Stromal cell of bone marrow (primary cell): ENCODE measurements at regions not wholly inside any gene's neighbourhood (a gene's known extent, or its start where the extent isn't known, plus 50 kb on each side); places are given as distances from the start of the nearest gene placed in this dataset.
"Not testable (repeated sequence)": the region's sequence is repeated elsewhere in the genome, so short reads cannot be mapped to it uniquely, and the experiment has no call there.

Source experiments
- DNase-seq: peaks from one replicate; pipeline ENCODE4 v3.0.0-alpha.2; 2012; ENCODE audit warnings: low read depth

GRCh38 chr9:21533597-21533996 is 51.5 kb upstream of the IFNE start:
- DNase-seq = no peak

GRCh38 chr9:21535396-21535795 is 53.3 kb upstream of the IFNE start:
- no peak for DNase-seq

GRCh38 chr9:21542787-21543186 is 60.7 kb upstream of the IFNE start:
- DNase-seq = no peak

GRCh38 chr9:21543187-21543586 is 61.1 kb upstream of the IFNE start:
- DNase-seq = no peak

GRCh38 chr9:21543816-21544215 is 61.7 kb upstream of the IFNE start:
- not testable (repeated sequence) for DNase-seq

GRCh38 chr9:21546949-21547348 is 64.8 kb upstream of the IFNE start:
- no peak for DNase-seq

GRCh38 chr9:21549251-21549765 is 67.2 kb upstream of the IFNE start:
- DNase-seq = peak; percentile 95

GRCh38 chr9:21549890-21550289 is 67.8 kb upstream of the IFNE start:
- DNase-seq = no peak

GRCh38 chr9:21550392-21550791 is 68.3 kb upstream of the IFNE start:
- DNase-seq = no peak

GRCh38 chr9:21551401-21551800 is 69.3 kb upstream of the IFNE start:
- no peak for DNase-seq

- no peak for DNase-seq
These were observed 70.4 kb upstream of the IFNE start for GRCh38 chr9:21552244-21553170.

- DNase-seq = no peak
These were observed 71.3 kb upstream of the IFNE start for GRCh38 chr9:21553441-21553840.

- DNase-seq = no peak
These were observed 72.7 kb upstream of the IFNE start for GRCh38 chr9:21554813-21555212.

- no peak for DNase-seq
These were observed 73.8 kb upstream of the IFNE start for GRCh38 chr9:21555911-21556310.

- no peak for DNase-seq
These were observed 74.7 kb upstream of the IFNE start for GRCh38 chr9:21556581-21557427.

- no peak for DNase-seq
These were observed 75.3 kb upstream of the IFNE start for GRCh38 chr9:21557428-21557768.

- no peak for DNase-seq
These were observed 76.0 kb upstream of the IFNE start for GRCh38 chr9:21558079-21558478.

GRCh38 chr9:21558615-21559401 is 76.7 kb upstream of the IFNE start:
- no peak for DNase-seq

- DNase-seq = no peak
These were observed 77.5 kb upstream of the IFNE start for GRCh38 chr9:21559402-21560280.

- no peak for DNase-seq
These were observed 78.2 kb upstream of the IFNE start for GRCh38 chr9:21560281-21560745.

GRCh38 chr9:21561502-21561901 is 79.4 kb upstream of the IFNE start:
- no peak for DNase-seq
